HCT116 (cell line): ENCODE measurements at regions not wholly inside any gene's neighbourhood (a gene's known extent, or its start where the extent isn't known, plus 50 kb on each side); places are given as distances from the start of the nearest gene placed in this dataset.

ENCODE experiments used
- ATAC-seq: fragments of 200-7000 bp; cut with Tn5 transposase; 2 replicates; pipeline ENCODE4 v1.9.1; 2020; ENCODE audit warnings: mild to moderate bottlenecking, moderate library complexity
- BruUV-seq: library from RNA; stranded (reverse); fragments of 400-500 nt; replicated peaks from 2 replicates; lab custom pipeline; 2021; lab: Mats Ljungman, UMichigan
- CTCF ChIA-PET: fragments of 300-600 bp; sonication (Branson Sonifier 250); formaldehyde crosslinking; loops from one replicate; lab custom pipeline; 2021; ENCODE audit warnings: antibody characterized with exemption; lab: Charles Lee
- POLR2A ChIA-PET: fragments of 300-600, 350-600 bp; sonication (Branson Sonifier 250); formaldehyde crosslinking; loops from one replicate; lab custom pipeline; 2021; ENCODE audit warnings: antibody characterized with exemption; lab: Charles Lee
- RAD21 ChIA-PET, 2 experiments: fragments of 300-600 bp; sonication (Branson Sonifier 250); formaldehyde crosslinking; loops; one replicate each; lab custom pipeline; 2023; ENCODE audit warnings: low total read pairs in 2 of 2; ENCODE audit not compliant: uncharacterized antibody in 2 of 2, unreplicated experiment in 2 of 2, low non-redundant PET in 1 of 2; lab: Charles Lee
- DNase-seq: peaks from one replicate; pipeline ENCODE4 v3.0.0-alpha.2; 2010; ENCODE audit warnings: low read depth, low spot score
- H2AFZ ChIP-seq: fragments of 200-600 bp; shearing (Covaris generic), sonication (generic); 2 replicates; pipeline ENCODE4 v1.6.1; 2017; ENCODE audit warnings: low read depth, mixed run types, mixed read lengths, antibody characterized with exemption, low read length; ENCODE audit not compliant: poor library complexity, severe bottlenecking
- H3K27ac ChIP-seq: 2 replicates; pipeline ENCODE4 v1.5.1; 2012; ENCODE audit warnings: low read depth, low read length
- H3K27me3 ChIP-seq: fragments of 200-600 bp; sonication (generic); 2 replicates; pipeline ENCODE4 v1.6.1; 2016; ENCODE audit warnings: mixed run types, low read length, mixed read lengths; ENCODE audit not compliant: insufficient read depth
- H3K36me3 ChIP-seq, 2 experiments: fragments of 200-500 bp in 1 of 2; fragments of 200-600 bp in 1 of 2; sonication (Bioruptor generic) in 1 of 2; sonication (generic) in 1 of 2; 2 replicates each; pipeline versions ENCODE4 v1.5.1 to v1.6.1; 2014 to 2016; ENCODE audit warnings: low read length in 2 of 2, inconsistent platforms in 1 of 2, mixed read lengths in 1 of 2, mixed run types in 1 of 2; ENCODE audit not compliant: insufficient read depth in 2 of 2, control insufficient read depth in 1 of 2
- H3K4me1 ChIP-seq, 2 experiments: fragments of 200-600 bp in 1 of 2; sonication (generic) in 1 of 2; 2 replicates each; pipeline versions ENCODE4 v1.5.1 to v1.6.1; 2012 to 2017; ENCODE audit warnings: low read length in 2 of 2, inconsistent platforms in 1 of 2, mild to moderate bottlenecking in 1 of 2, mixed read lengths in 1 of 2, mixed run types in 1 of 2, moderate library complexity in 1 of 2; ENCODE audit not compliant: insufficient read depth in 2 of 2, control insufficient read depth in 1 of 2
- H3K4me2 ChIP-seq: fragments of 200-600 bp; sonication (generic); 2 replicates; pipeline ENCODE4 v1.6.1; 2017; ENCODE audit warnings: mixed run types, low read length, mixed read lengths
- H3K4me3 ChIP-seq, 2 experiments: fragments of 200-600 bp in 1 of 2; sonication (generic) in 1 of 2; replicated peaks in 1 of 2; 2 replicates each; pipeline ENCODE4 v1.5.1; 2011 to 2016; ENCODE audit warnings: low read length in 2 of 2, control low read depth in 1 of 2, low read depth in 1 of 2, mild to moderate bottlenecking in 1 of 2, mixed read lengths in 1 of 2, mixed run types in 1 of 2
- H3K79me2 ChIP-seq: fragments of 200-600 bp; sonication (generic); 2 replicates; pipeline ENCODE4 v1.6.1; 2017; ENCODE audit warnings: mild to moderate bottlenecking, mixed run types, low read length, moderate library complexity, mixed read lengths; ENCODE audit not compliant: insufficient read depth
- H3K9ac ChIP-seq: fragments of 200-600 bp; sonication (generic); 2 replicates; pipeline ENCODE4 v1.6.1; 2016; ENCODE audit warnings: low read length, mixed read lengths
- H3K9me2 ChIP-seq: fragments of 200-600 bp; sonication (generic), shearing (Covaris generic); 2 replicates; pipeline ENCODE4 v1.6.1; 2017; ENCODE audit warnings: mixed run types, mild to moderate bottlenecking, moderate library complexity; ENCODE audit not compliant: insufficient read depth
- H3K9me3 ChIP-seq, 2 experiments: fragments of 200-500 bp in 1 of 2; fragments of 200-600 bp in 1 of 2; sonication (Bioruptor generic) in 1 of 2; sonication (generic) in 1 of 2; 2 replicates each; pipeline ENCODE4 v1.6.1; 2014 to 2017; ENCODE audit warnings: low read length in 2 of 2, mixed read lengths in 2 of 2, inconsistent platforms in 1 of 2, low read depth in 1 of 2, mild to moderate bottlenecking in 1 of 2, mixed run types in 1 of 2, moderate library complexity in 1 of 2; ENCODE audit not compliant: control insufficient read depth in 1 of 2, insufficient read depth in 1 of 2
- H4K20me1 ChIP-seq: fragments of 200-600 bp; sonication (generic), shearing (Covaris generic); 2 replicates; pipeline ENCODE4 v1.6.1; 2017; ENCODE audit warnings: mixed run types, mild to moderate bottlenecking, moderate library complexity; ENCODE audit not compliant: insufficient read depth
- EGR1 ChIP-seq: IDR thresholded peaks from 2 replicates; pipeline ENCODE4 v1.6.1; 2012; ENCODE audit warnings: low read depth
- ELF1 ChIP-seq: IDR thresholded peaks from 2 replicates; pipeline ENCODE4 v1.6.1; 2012; ENCODE audit warnings: low read depth, borderline replicate concordance
- EZH2 ChIP-seq: fragments of 200-600 bp; sonication (generic); IDR thresholded peaks from 2 replicates; pipeline ENCODE4 v1.6.1; 2017; ENCODE audit warnings: antibody characterized with exemption, mixed run types
- EZH2phosphoT487 ChIP-seq: fragments of 200-600 bp; IDR thresholded peaks from 2 replicates; pipeline ENCODE4 v1.6.1; 2018; ENCODE audit warnings: antibody characterized with exemption, borderline replicate concordance
- FOSL1 ChIP-seq: IDR thresholded peaks from 2 replicates; pipeline ENCODE4 v1.6.1; 2012; ENCODE audit warnings: low read depth
- JUND ChIP-seq: IDR thresholded peaks from 2 replicates; pipeline ENCODE4 v1.6.1; 2012
- POLR2A ChIP-seq: IDR thresholded peaks from 2 replicates; pipeline ENCODE4 v1.7.0; 2011; ENCODE audit warnings: borderline replicate concordance; ENCODE audit not compliant: insufficient read depth, insufficient read length; ENCODE audit errors: extremely low read depth
- POLR2AphosphoS5 ChIP-seq: IDR thresholded peaks from 2 replicates; pipeline ENCODE4 v1.6.1; 2011; ENCODE audit warnings: mild to moderate bottlenecking, low read depth, low read length, moderate library complexity
- SIN3A ChIP-seq: IDR thresholded peaks from 2 replicates; pipeline ENCODE4 v1.6.1; 2012; ENCODE audit warnings: low read depth
- SRF ChIP-seq: IDR thresholded peaks from 2 replicates; pipeline ENCODE4 v1.6.1; 2012; ENCODE audit warnings: low read depth
- TCF7L2 ChIP-seq: IDR thresholded peaks from 2 replicates; pipeline ENCODE4 v1.7.0; 2011; ENCODE audit warnings: borderline replicate concordance, inconsistent platforms; ENCODE audit not compliant: insufficient read depth, insufficient read length; ENCODE audit errors: extremely low read depth
- ZFX ChIP-seq: fragments of 450-650 bp; IDR thresholded peaks from 2 replicates; pipeline ENCODE4 v1.6.1; 2017
- ZNF274 ChIP-seq: fragments of 200-500 bp; sonication (Bioruptor generic); IDR thresholded peaks from 2 replicates; pipeline ENCODE4 v1.6.1; 2014; ENCODE audit warnings: mild to moderate bottlenecking, low read depth, low read length, inconsistent platforms
- intact Hi-C: fragments of 100-400 bp; cut with micrococcal nuclease; formaldehyde crosslinking; loops from 2 replicates; pipeline ENCODE4 v1.10.0; 2022
- TF ChIP-seq, protein P1 (sequence below): IDR thresholded peaks from 2 replicates; pipeline ENCODE4 v1.6.1; 2012

- BruUV-seq, result no TSS peak
- RAD21 ChIA-PET, result no interaction called here
- Histone ChIP-seq H3K9me2 (no peaks in the 10 kb centered on the region), H3K9ac (no peak overlapping the region), H3K4me3 (no peak overlapping the region), H4K20me1 (no peaks in the 10 kb centered on the region), H3K79me2 (no peaks in the 10 kb centered on the region), H3K36me3 (no peaks in the 10 kb centered on the region), H2AFZ (no peak overlapping the region), H3K4me1 (no peaks in the 10 kb centered on the region), H3K9me3 (peaks cover 7 to 18% of the 10 kb centered on the region in 2 experiments; a peak in 2 of 4 replicates), H3K4me2 (no peak overlapping the region), H3K27ac (no peak overlapping the region), H3K27me3 (no peaks in the 10 kb centered on the region)
- CTCF ChIA-PET, result no interaction called here
- POLR2A ChIA-PET, result no interaction called here
- no peak for DNase-seq
- intact Hi-C loops, result no loop called here
- ATAC-seq, result no peak
- no peak for TF ChIP-seq FOSL1
- no peak for TF ChIP-seq JUND
- TF ChIP-seq SRF, result no peak
- TF ChIP-seq SIN3A, result no peak
- TF ChIP-seq, protein P1, sequence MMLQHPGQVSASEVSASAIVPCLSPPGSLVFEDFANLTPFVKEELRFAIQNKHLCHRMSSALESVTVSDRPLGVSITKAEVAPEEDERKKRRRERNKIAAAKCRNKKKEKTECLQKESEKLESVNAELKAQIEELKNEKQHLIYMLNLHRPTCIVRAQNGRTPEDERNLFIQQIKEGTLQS, result no peak
- no peak for TF ChIP-seq POLR2AphosphoS5
- TF ChIP-seq ZNF274, result no peak
Measured at GRCh38 chr1:238377280-238377919, 486.7 kb upstream of the ZP4 start.

GRCh38 chr1:238370599-238370998, 479.9 kb upstream of the ZP4 start:
- CTCF ChIA-PET, result no interaction called here
- Histone ChIP-seq H3K27ac (no peak overlapping the region), H3K36me3 (no peaks in the 10 kb centered on the region), H3K79me2 (no peaks in the 10 kb centered on the region), H3K4me3 (no peak overlapping the region), H4K20me1 (no peaks in the 10 kb centered on the region), H3K27me3 (no peaks in the 10 kb centered on the region), H3K9me3 (peaks cover 3 to 15% of the 10 kb centered on the region in 2 experiments; a peak in 3 of 4 replicates), H3K4me1 (no peaks in the 10 kb centered on the region), H3K9ac (no peak overlapping the region), H2AFZ (no peak overlapping the region), H3K9me2 (no peaks in the 10 kb centered on the region), H3K4me2 (no peak overlapping the region)
- ATAC-seq (no peak), DNase-seq (no peak)
- TF ChIP-seq EZH2phosphoT487 (no peak), ZFX (no peak), EGR1 (no peak), ELF1 (no peak), TCF7L2 (no peak), EZH2 (no peak), FOSL1 (no peak), POLR2A (no peak)
- RAD21 ChIA-PET, result no interaction called here
- intact Hi-C loops, result no loop called here
- POLR2A ChIA-PET, result no interaction called here
- no TSS peak for BruUV-seq
